Activated CD8-positive, alpha-beta T cell treated with anti-CD3 and anti-CD28 coated beads for 36 hours (primary cell): ENCODE measurements at regions not wholly inside any gene's neighbourhood (a gene's known extent, or its start where the extent isn't known, plus 50 kb on each side); places are given as distances from the start of the nearest gene placed in this dataset.

ENCODE experiments used
- ATAC-seq: fragments of 200-7000 bp; cut with Tn5 transposase; one replicate; pipeline ENCODE4 v1.10.0; 2021; ENCODE audit warnings: mild to moderate bottlenecking, moderate library complexity
- CTCF ChIA-PET: fragments of 350-600 bp; sonication (Branson Sonifier 250); formaldehyde crosslinking; loops from one replicate; lab custom pipeline; 2021; ENCODE audit warnings: antibody characterized with exemption; lab: Charles Lee
- POLR2A ChIA-PET: fragments of 350-600 bp; sonication (Branson Sonifier 250); formaldehyde crosslinking; loops from one replicate; lab custom pipeline; 2021; ENCODE audit warnings: antibody characterized with exemption; lab: Charles Lee
- DNase-seq: peaks from one replicate; pipeline ENCODE4 v3.0.0-alpha.2; 2020
- H3K27ac Mint-ChIP-seq: one replicate; pipeline ENCODE4 v1.8.0; 2021; ENCODE audit warnings: mild to moderate bottlenecking, mixed read lengths
- H3K27me3 Mint-ChIP-seq: one replicate; pipeline ENCODE4 v1.8.0; 2021; ENCODE audit warnings: mixed read lengths
- H3K36me3 Mint-ChIP-seq: one replicate; pipeline ENCODE4 v1.8.0; 2021; ENCODE audit warnings: low read depth, mixed read lengths
- H3K4me1 Mint-ChIP-seq: one replicate; pipeline ENCODE4 v1.8.0; 2021; ENCODE audit warnings: low read depth, mixed read lengths
- H3K4me3 Mint-ChIP-seq: one replicate; pipeline ENCODE4 v1.8.0; 2021; ENCODE audit warnings: mild to moderate bottlenecking, moderate library complexity, mixed read lengths
- H3K9me3 Mint-ChIP-seq: one replicate; pipeline ENCODE4 v1.8.0; 2021; ENCODE audit warnings: mixed read lengths
- CTCF ChIP-seq: fragments of 200-600 bp; IDR thresholded peaks from one replicate; pipeline ENCODE4 v1.8.0; 2022; ENCODE audit warnings: antibody characterized with exemption, mild to moderate bottlenecking
- intact Hi-C: fragments of 100-400 bp; cut with micrococcal nuclease; formaldehyde crosslinking; loops from one replicate; pipeline ENCODE4 v1.10.0; 2022

GRCh38 chr7:86181474-86181873 lies 462.2 kb upstream of the GRM3 start:
- ChIA-PET CTCF (no interaction called here), POLR2A (no interaction called here)
- no peak for DNase-seq
- Mint-ChIP-seq H3K27me3 (no peaks in the 10 kb centered on the region), H3K4me3 (no peak overlapping the region), H3K4me1 (no peaks in the 10 kb centered on the region), H3K36me3 (no peaks in the 10 kb centered on the region), H3K27ac (no peak overlapping the region), H3K9me3 (peaks cover 1% of the 10 kb centered on the region)
- intact Hi-C loops: no loop called here
- ATAC-seq: no peak
- TF ChIP-seq CTCF: no peak

- POLR2A ChIA-PET: no interaction called here
- Mint-ChIP-seq H3K9me3 (peaks cover 8% of the 10 kb centered on the region), H3K4me1 (no peaks in the 10 kb centered on the region), H3K27ac (no peak overlapping the region), H3K4me3 (no peak overlapping the region), H3K27me3 (no peaks in the 10 kb centered on the region), H3K36me3 (no peaks in the 10 kb centered on the region)
- TF ChIP-seq CTCF: no peak
- CTCF ChIA-PET: no interaction called here
- intact Hi-C loops: no loop called here
- ATAC-seq: no peak
- no peak for DNase-seq
These were observed 478.9 kb upstream of the GRM3 start for GRCh38 chr7:86164827-86165226.

- no peak overlapping the region for H3K27ac Mint-ChIP-seq
- ATAC-seq (no peak), DNase-seq (no peak)
- intact Hi-C loops: no loop called here
- no peaks in the 10 kb centered on the region for H3K36me3 Mint-ChIP-seq
- POLR2A ChIA-PET: no interaction called here
- H3K9me3 Mint-ChIP-seq: peaks cover 6% of the 10 kb centered on the region
- no peaks in the 10 kb centered on the region for H3K4me1 Mint-ChIP-seq
- CTCF ChIA-PET: no interaction called here
- H3K27me3 Mint-ChIP-seq: no peaks in the 10 kb centered on the region
- H3K4me3 Mint-ChIP-seq: no peak overlapping the region
- TF ChIP-seq CTCF: no peak
These were observed 485.6 kb upstream of the GRM3 start for GRCh38 chr7:86158111-86158510.

GRCh38 chr7:86155623-86156022 lies 488.1 kb upstream of the GRM3 start:
- no peak for TF ChIP-seq CTCF
- intact Hi-C loops: no loop called here
- Mint-ChIP-seq H3K27ac (no peak overlapping the region), H3K4me1 (no peaks in the 10 kb centered on the region), H3K4me3 (no peak overlapping the region), H3K36me3 (no peaks in the 10 kb centered on the region), H3K27me3 (no peaks in the 10 kb centered on the region), H3K9me3 (peaks cover 11% of the 10 kb centered on the region)
- no peak for ATAC-seq
- POLR2A ChIA-PET: no interaction called here
- CTCF ChIA-PET: no interaction called here
- no peak for DNase-seq

- H3K4me3 Mint-ChIP-seq: no peak overlapping the region
- CTCF ChIA-PET: no interaction called here
- intact Hi-C loops: no loop called here
- no peak for DNase-seq
- H3K27ac Mint-ChIP-seq: no peak overlapping the region
- H3K36me3 Mint-ChIP-seq: no peaks in the 10 kb centered on the region
- POLR2A ChIA-PET: no interaction called here
- TF ChIP-seq CTCF: no peak
- H3K4me1 Mint-ChIP-seq: no peaks in the 10 kb centered on the region
- no peak for ATAC-seq
- H3K27me3 Mint-ChIP-seq: no peaks in the 10 kb centered on the region
- peaks cover 11% of the 10 kb centered on the region for H3K9me3 Mint-ChIP-seq
These were observed 490.8 kb upstream of the GRM3 start for GRCh38 chr7:86152926-86153325.
